GM12892 (cell line): ENCODE measurements at regions not wholly inside any gene's neighbourhood (a gene's known extent, or its start where the extent isn't known, plus 50 kb on each side); places are given as distances from the start of the nearest gene placed in this dataset.

Source experiments
- DNase-seq: peaks from one replicate; pipeline ENCODE4 v3.0.0; 2011; ENCODE audit not compliant: insufficient read length
- FAIRE-seq: peaks from 2 replicates; lab custom pipeline; 2011; peaks lifted over from hg19 to GRCh38; lab: Jason Lieb, UNC
- POLR2A ChIP-seq: IDR thresholded peaks from 2 replicates; pipeline ENCODE4 v1.6.1; 2011; ENCODE audit warnings: low read depth, low read length, control low read depth
- POLR2AphosphoS5 ChIP-seq: IDR thresholded peaks from 2 replicates; pipeline ENCODE4 v1.6.1; 2011; ENCODE audit warnings: low read depth, low read length, control low read depth
- TAF1 ChIP-seq: IDR thresholded peaks from 2 replicates; pipeline ENCODE4 v1.6.1; 2011; ENCODE audit warnings: low read depth, mild to moderate bottlenecking, control low read depth, low read length, borderline replicate concordance

GRCh38 chr9:119043996-119044395 is 325.2 kb downstream of the BRINP1 start:
- FAIRE-seq (no peak), DNase-seq (no peak)
- no peak for TF ChIP-seq TAF1
- TF ChIP-seq POLR2A = no peak
- no peak for TF ChIP-seq POLR2AphosphoS5

- DNase-seq (no peak), FAIRE-seq (no peak)
- TF ChIP-seq TAF1 = no peak
- no peak for TF ChIP-seq POLR2A
- TF ChIP-seq POLR2AphosphoS5 = no peak
Measured at GRCh38 chr9:119044806-119045205, 324.4 kb downstream of the BRINP1 start.

- TF ChIP-seq TAF1 (no peak), POLR2A (no peak)
- DNase-seq (no peak), FAIRE-seq (no peak)
Measured at GRCh38 chr9:119047513-119048307, 321.5 kb downstream of the BRINP1 start.

GRCh38 chr9:119050281-119050680 is 319.0 kb downstream of the BRINP1 start:
- no peak for FAIRE-seq
- TF ChIP-seq POLR2AphosphoS5 (no peak), POLR2A (no peak), TAF1 (no peak)
- no peak for DNase-seq

- TF ChIP-seq TAF1 (no peak), POLR2AphosphoS5 (no peak), POLR2A (no peak)
- no peak for FAIRE-seq
- no peak for DNase-seq
Measured at GRCh38 chr9:119052339-119053030, 316.8 kb downstream of the BRINP1 start.

- FAIRE-seq = no peak
- TF ChIP-seq POLR2A (no peak), POLR2AphosphoS5 (no peak), TAF1 (no peak)
- no peak for DNase-seq
Measured at GRCh38 chr9:119053070-119053469, 316.2 kb downstream of the BRINP1 start.

GRCh38 chr9:119060629-119061385 is 308.4 kb downstream of the BRINP1 start:
- DNase-seq (no peak), FAIRE-seq (no peak)
- no peak for TF ChIP-seq POLR2A
- TF ChIP-seq TAF1 = no peak
- no peak for TF ChIP-seq POLR2AphosphoS5

- FAIRE-seq (no peak), DNase-seq (no peak)
- TF ChIP-seq TAF1 = no peak
- no peak for TF ChIP-seq POLR2AphosphoS5
- no peak for TF ChIP-seq POLR2A
Measured at GRCh38 chr9:119071636-119072035, 297.6 kb downstream of the BRINP1 start.

GRCh38 chr9:119074017-119074416 is 295.2 kb downstream of the BRINP1 start:
- FAIRE-seq = no peak
- DNase-seq = no peak
- no peak for TF ChIP-seq POLR2A

GRCh38 chr9:119078015-119078414 is 291.2 kb downstream of the BRINP1 start:
- FAIRE-seq (no peak), DNase-seq (no peak)
- TF ChIP-seq POLR2A = no peak
- no peak for TF ChIP-seq POLR2AphosphoS5
- no peak for TF ChIP-seq TAF1

- FAIRE-seq (no peak), DNase-seq (no peak)
- TF ChIP-seq TAF1 = no peak
Measured at GRCh38 chr9:119083673-119084072, 285.6 kb downstream of the BRINP1 start.

- no peak for FAIRE-seq
- TF ChIP-seq TAF1 (no peak), POLR2AphosphoS5 (no peak), POLR2A (no peak)
- DNase-seq = no peak
Measured at GRCh38 chr9:119086590-119086989, 282.6 kb downstream of the BRINP1 start.
